Lower leg skin (tissue), 3 donors: ENCODE measurements at regions not wholly inside any gene's neighbourhood (a gene's known extent, or its start where the extent isn't known, plus 50 kb on each side); places are given as distances from the start of the nearest gene placed in this dataset.

Experiments
- POLR2A ChIP-seq, 2 donors: fragments of 450-650 bp; IDR thresholded peaks; one replicate each; pipeline ENCODE4 v1.6.1; 2016 to 2017; ENCODE audit warnings: antibody characterized with exemption in 2 of 2, mild to moderate bottlenecking in 1 of 2, moderate library complexity in 1 of 2
- TF ChIP-seq, protein P1 (sequence below), 3 donors: fragments of 450-650 bp; IDR thresholded peaks; one replicate each; pipeline ENCODE4 v1.5.1; 2016; ENCODE audit warnings: antibody characterized with exemption in 3 of 3, mild to moderate bottlenecking in 3 of 3, moderate library complexity in 2 of 3

GRCh38 chr6:56732517-56732916 is 89.8 kb upstream of the DST start:
- TF ChIP-seq, protein P1, sequence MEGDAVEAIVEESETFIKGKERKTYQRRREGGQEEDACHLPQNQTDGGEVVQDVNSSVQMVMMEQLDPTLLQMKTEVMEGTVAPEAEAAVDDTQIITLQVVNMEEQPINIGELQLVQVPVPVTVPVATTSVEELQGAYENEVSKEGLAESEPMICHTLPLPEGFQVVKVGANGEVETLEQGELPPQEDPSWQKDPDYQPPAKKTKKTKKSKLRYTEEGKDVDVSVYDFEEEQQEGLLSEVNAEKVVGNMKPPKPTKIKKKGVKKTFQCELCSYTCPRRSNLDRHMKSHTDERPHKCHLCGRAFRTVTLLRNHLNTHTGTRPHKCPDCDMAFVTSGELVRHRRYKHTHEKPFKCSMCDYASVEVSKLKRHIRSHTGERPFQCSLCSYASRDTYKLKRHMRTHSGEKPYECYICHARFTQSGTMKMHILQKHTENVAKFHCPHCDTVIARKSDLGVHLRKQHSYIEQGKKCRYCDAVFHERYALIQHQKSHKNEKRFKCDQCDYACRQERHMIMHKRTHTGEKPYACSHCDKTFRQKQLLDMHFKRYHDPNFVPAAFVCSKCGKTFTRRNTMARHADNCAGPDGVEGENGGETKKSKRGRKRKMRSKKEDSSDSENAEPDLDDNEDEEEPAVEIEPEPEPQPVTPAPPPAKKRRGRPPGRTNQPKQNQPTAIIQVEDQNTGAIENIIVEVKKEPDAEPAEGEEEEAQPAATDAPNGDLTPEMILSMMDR (IDR thresholded peaks at IDR 0.05): no peak
- TF ChIP-seq POLR2A (IDR thresholded peaks at IDR 0.05): no peak
